ENCODE measurements at regions not wholly inside any gene's neighbourhood (a gene's known extent, or its start where the extent isn't known, plus 50 kb on each side); places are given as distances from the start of the nearest gene placed in this dataset.
"Not testable (repeated sequence)": the region's sequence is repeated elsewhere in the genome, so short reads cannot be mapped to it uniquely, and the experiment has no call there.

DNA sequence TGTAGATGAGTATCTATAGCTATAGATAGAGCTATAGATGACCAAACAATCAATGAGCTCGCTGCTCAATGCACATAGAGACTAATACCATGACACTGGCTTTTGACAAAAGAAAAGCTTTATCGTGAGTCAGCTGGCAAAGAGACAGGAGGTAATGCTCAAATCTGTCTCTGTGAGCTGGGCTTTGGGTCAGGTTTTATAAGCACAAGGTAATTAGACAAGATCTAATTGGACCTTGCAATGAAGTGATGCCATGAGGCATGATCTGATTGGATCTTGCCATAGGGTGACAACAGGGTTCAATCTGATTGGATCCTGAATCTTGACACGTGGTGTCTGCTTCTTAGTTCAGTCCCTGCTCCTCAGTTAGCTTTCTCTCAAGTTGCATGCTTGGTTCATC lies 180.7 kb upstream of the MXRA5 start:
- intact Hi-C loops (cut with DNase I) = no loop called here
- no peak for ATAC-seq
- Histone ChIP-seq H3K9me3 (ENCODE audit: control insufficient read depth, low read length) (no peaks in the 10 kb centered on the region), H3K4me3 (ENCODE audit: low read length) (no peak overlapping the region), H3K4me1 (ENCODE audit: control insufficient read depth, insufficient read depth, low read length) (no peaks in the 10 kb centered on the region), H3K27ac (ENCODE audit: low read length) (no peak overlapping the region), H3K27me3 (ENCODE audit: control insufficient read depth, insufficient read depth) (no peaks in the 10 kb centered on the region)
- no peak for DNase-seq
- WGBS = 74% methylated on average over 3 of the region's 3 CpGs

DNA sequence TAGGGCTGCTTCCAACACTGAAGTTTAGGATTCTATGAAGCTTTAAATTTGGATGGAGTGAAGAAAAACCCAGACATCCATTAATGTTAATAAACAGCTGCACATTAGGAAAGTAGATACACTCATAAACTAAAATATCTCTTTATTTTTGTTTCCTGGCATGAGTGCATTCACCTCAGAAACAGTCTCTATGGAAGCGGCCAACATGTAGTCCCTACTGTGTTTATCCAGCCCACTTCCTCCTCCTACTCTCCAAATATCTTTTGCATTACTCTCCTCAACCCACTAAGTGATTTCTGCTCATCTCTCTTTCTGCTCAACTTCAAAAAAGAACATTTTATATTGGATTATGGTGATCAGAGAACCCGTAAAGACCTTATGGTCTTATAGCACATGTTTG lies 180.3 kb upstream of the MXRA5 start:
- Histone ChIP-seq H3K27me3 (ENCODE audit: control insufficient read depth, insufficient read depth) (no peaks in the 10 kb centered on the region), H3K4me3 (ENCODE audit: low read length) (no peak overlapping the region), H3K27ac (ENCODE audit: low read length) (no peak overlapping the region), H3K4me1 (ENCODE audit: control insufficient read depth, insufficient read depth, low read length) (no peaks in the 10 kb centered on the region), H3K9me3 (ENCODE audit: control insufficient read depth, low read length) (no peaks in the 10 kb centered on the region)
- ATAC-seq (no peak), DNase-seq (no peak)
- intact Hi-C loops (cut with DNase I) = no loop called here
- WGBS = 64% methylated on average over 2 of the region's 2 CpGs

DNA sequence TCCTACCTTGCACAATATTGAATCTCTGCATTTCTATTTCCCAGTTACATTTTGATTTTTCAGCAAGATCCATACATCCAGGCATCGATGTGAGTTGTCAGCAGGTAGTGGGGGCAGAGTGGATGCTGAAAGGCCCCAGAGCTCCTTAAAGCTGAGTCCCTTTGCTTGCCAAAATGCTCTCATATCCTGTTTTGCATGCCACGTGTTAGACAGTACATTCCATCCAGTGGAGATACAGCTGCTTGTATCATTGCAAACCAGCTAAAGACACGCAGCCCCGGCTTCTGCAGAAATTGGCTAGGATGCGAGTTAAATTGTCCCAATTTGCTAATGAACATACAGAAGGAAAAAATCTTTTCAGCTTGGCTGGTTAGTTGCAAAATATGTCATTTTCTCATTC lies 179.6 kb upstream of the MXRA5 start:
- 36% methylated on average over 5 of the region's 5 CpGs for WGBS
- ATAC-seq = no peak
- no peaks in the 10 kb centered on the region for H3K27me3 ChIP-seq (ENCODE audit: control insufficient read depth, insufficient read depth)

DNA sequence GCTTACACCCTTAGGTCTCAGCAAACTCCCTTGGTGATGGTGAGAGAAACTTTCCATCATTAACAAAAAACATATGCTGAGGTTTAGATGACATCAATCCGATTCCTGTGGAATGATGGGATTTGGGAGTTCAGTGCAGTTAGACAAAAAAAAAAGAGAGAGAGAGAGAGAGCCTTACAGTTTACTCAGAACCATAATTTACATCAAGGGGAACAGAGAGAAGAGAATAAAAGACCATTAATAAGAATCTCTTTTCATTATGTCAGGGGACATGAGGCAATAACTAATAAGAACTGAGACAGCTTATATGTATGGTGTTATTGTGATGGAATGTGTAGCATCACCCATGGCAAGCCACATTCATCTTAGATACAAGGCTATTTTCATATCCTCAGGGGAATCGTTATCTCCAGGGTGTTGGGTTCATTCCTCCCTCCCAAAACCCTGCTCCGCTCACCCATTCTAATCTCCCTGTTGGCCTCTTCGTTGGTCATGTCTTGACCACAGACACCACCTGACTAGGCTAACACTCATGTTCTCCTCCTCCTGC lies 175.7 kb upstream of the MXRA5 start:
- no peaks in the 10 kb centered on the region for H3K4me1 ChIP-seq (ENCODE audit: control insufficient read depth, insufficient read depth, low read length)
- no peaks in the 10 kb centered on the region for H3K9me3 ChIP-seq (ENCODE audit: control insufficient read depth, low read length)
- 58% methylated on average over 4 of the region's 4 CpGs for WGBS
- DNase-seq (no peak), ATAC-seq (no peak)
- no peaks in the 10 kb centered on the region for H3K27me3 ChIP-seq (ENCODE audit: control insufficient read depth, insufficient read depth)
- no peak overlapping the region for H3K27ac ChIP-seq (ENCODE audit: low read length)
- no peak overlapping the region for H3K4me3 ChIP-seq (ENCODE audit: low read length)
- intact Hi-C loops (cut with DNase I) = no loop called here

More for the DNA sequence above, 179.6 kb upstream of the MXRA5 start:
- Histone ChIP-seq H3K9me3 (ENCODE audit: control insufficient read depth, low read length) (no peaks in the 10 kb centered on the region), H3K4me3 (ENCODE audit: low read length) (no peak overlapping the region), H3K27ac (ENCODE audit: low read length) (no peak overlapping the region), H3K4me1 (ENCODE audit: control insufficient read depth, insufficient read depth, low read length) (no peaks in the 10 kb centered on the region)
- intact Hi-C loops (cut with DNase I) = no loop called here
- DNase-seq = no peak

DNA sequence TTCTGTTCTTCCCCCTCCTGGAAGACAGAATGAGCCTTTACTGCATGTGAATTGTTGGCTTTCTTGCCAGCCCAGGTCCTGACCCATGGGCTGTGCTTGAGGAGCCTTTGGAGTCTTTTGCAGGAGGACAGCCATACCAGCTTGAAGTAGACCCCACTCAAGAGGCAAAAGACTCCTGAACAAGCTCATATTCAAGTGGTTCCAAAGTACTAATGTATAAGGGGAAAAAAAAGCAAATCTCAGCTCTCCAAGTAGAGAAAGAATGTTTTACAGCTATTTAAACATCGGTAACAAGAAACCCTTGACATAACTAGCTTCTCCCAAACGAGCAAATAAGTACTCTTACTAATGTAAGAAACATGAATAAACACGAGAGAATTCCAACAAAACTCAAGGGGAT lies 174.9 kb upstream of the MXRA5 start:
- WGBS = 46% methylated on average over 3 of the region's 3 CpGs

DNA sequence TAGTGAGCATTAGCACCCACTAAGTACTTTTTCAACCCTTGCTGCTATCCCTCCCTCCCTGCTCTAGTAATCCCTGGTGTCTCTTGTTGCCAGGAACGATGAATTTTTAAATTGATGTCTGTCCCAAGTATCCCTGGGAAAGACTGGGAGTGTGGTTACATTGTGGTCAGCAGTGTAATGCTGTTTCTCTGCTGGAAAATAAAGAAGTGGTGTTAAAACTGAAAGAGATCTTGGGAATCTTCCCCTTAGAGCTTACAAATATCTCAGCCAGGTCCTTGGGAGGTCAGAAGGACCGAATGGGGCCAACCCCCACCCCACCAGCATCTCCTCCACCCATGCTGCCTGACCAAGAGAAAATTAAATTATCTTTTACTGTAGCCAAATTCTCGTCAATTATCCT lies 174.5 kb upstream of the MXRA5 start:
- no peaks in the 10 kb centered on the region for H3K9me3 ChIP-seq (ENCODE audit: control insufficient read depth, low read length)
- no peaks in the 10 kb centered on the region for H3K27me3 ChIP-seq (ENCODE audit: control insufficient read depth, insufficient read depth)
- H3K4me1 ChIP-seq (ENCODE audit: control insufficient read depth, insufficient read depth, low read length) = no peaks in the 10 kb centered on the region
- WGBS = 55% methylated on average over 3 of the region's 3 CpGs
- no peak overlapping the region for H3K4me3 ChIP-seq (ENCODE audit: low read length)
- ATAC-seq (no peak), DNase-seq (no peak)
- H3K27ac ChIP-seq (ENCODE audit: low read length) = no peak overlapping the region
- intact Hi-C loops (cut with DNase I) = no loop called here

More for the DNA sequence above, 174.9 kb upstream of the MXRA5 start:
- DNase-seq (no peak), ATAC-seq (no peak)
- H3K4me1 ChIP-seq (ENCODE audit: control insufficient read depth, insufficient read depth, low read length) = no peaks in the 10 kb centered on the region
- no peak overlapping the region for H3K4me3 ChIP-seq (ENCODE audit: low read length)
- intact Hi-C loops (cut with DNase I) = no loop called here
- no peak overlapping the region for H3K27ac ChIP-seq (ENCODE audit: low read length)
- H3K9me3 ChIP-seq (ENCODE audit: control insufficient read depth, low read length) = no peaks in the 10 kb centered on the region
- no peaks in the 10 kb centered on the region for H3K27me3 ChIP-seq (ENCODE audit: control insufficient read depth, insufficient read depth)

DNA sequence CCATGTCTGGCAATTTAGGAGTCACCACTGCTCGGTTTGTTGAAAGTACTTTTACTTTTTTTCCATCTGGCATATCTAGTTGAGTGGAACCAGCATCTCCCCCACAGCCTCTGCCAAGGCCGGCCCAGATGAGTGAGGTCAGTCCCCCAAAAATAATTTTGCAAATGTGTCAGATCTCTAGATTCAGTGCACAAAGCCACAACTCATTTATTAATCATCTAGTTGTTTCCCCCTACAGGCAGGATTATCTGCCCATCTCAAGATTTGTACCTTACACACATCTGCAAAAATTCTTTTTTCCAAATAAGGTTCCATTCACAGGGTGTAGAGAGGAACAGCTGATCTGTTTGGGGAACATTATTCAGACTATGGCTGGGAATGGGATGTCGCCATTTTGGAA lies 174.0 kb upstream of the MXRA5 start:
- intact Hi-C loops (cut with DNase I) = no loop called here

DNA sequence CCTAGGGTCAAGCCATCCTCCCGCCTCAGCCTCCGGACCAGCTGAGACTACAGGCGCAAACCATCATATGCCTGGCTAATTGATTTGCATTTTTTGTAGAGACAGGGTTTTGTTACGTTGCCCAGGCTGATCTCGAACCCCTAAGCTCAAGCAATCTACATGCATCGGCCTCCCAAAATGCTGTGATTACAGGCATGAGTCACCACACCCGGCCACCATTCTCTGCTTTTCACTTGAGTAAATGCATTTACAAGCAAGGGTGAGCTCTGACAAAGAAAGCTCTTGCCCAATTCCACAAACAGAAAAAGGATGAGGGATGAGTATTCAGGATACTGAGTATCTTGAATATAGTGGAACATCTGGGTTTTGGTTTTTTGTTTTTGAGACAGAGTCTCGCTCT lies 172.9 kb upstream of the MXRA5 start:
- H3K4me3 ChIP-seq (ENCODE audit: low read length); H3K4me1 ChIP-seq (ENCODE audit: control insufficient read depth, insufficient read depth, low read length); H3K27me3 ChIP-seq (ENCODE audit: control insufficient read depth, insufficient read depth); ATAC-seq; DNase-seq; intact Hi-C loops (cut with DNase I); H3K27ac ChIP-seq (ENCODE audit: low read length); H3K9me3 ChIP-seq (ENCODE audit: control insufficient read depth, low read length): not testable (repeated sequence)
- WGBS = 79% methylated on average over 8 of the region's 8 CpGs

More for the DNA sequence above, 174.0 kb upstream of the MXRA5 start:
- DNase-seq (no peak), ATAC-seq (no peak)
- H3K4me3 ChIP-seq (ENCODE audit: low read length) = no peak overlapping the region
- WGBS = 78% methylated on average over 3 of the region's 3 CpGs
- H3K4me1 ChIP-seq (ENCODE audit: control insufficient read depth, insufficient read depth, low read length) = no peaks in the 10 kb centered on the region
- H3K27ac ChIP-seq (ENCODE audit: low read length) = no peak overlapping the region
- H3K9me3 ChIP-seq (ENCODE audit: control insufficient read depth, low read length) = no peaks in the 10 kb centered on the region
- H3K27me3 ChIP-seq (ENCODE audit: control insufficient read depth, insufficient read depth) = no peaks in the 10 kb centered on the region

DNA sequence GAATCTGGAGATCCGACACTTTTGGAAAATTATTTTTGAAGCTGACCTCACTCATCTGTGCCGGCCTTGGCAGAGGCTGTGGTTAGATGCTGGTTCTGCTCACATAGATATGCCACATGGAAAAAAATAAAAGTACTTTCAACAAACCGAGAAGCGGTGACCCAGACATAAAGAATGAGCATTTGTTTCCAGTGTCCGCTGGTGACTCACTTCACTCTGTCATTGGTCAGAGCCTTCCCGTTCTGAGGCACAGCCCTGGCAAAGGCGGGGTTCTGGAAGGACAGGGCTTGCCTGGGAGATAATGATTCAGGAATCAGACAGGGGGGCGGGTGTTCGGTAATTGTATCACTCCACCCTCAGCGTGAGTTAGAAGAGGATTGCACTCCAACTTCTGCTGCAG lies 172.4 kb upstream of the MXRA5 start:
- DNase-seq (peak; percentile 53 to 66 (median 55)), ATAC-seq (peak; percentile 63 to 80)
- Histone ChIP-seq H3K4me1 (ENCODE audit: control insufficient read depth, insufficient read depth, low read length) (no peaks in the 10 kb centered on the region), H3K4me3 (ENCODE audit: low read length) (no peak overlapping the region), H3K27ac (ENCODE audit: low read length) (no peak overlapping the region), H3K27me3 (ENCODE audit: control insufficient read depth, insufficient read depth) (no peaks in the 10 kb centered on the region), H3K9me3 (ENCODE audit: control insufficient read depth, low read length) (no peaks in the 10 kb centered on the region)
- intact Hi-C loops (cut with DNase I) = no loop called here
- WGBS = 55% methylated on average over 10 of the region's 10 CpGs

DNA sequence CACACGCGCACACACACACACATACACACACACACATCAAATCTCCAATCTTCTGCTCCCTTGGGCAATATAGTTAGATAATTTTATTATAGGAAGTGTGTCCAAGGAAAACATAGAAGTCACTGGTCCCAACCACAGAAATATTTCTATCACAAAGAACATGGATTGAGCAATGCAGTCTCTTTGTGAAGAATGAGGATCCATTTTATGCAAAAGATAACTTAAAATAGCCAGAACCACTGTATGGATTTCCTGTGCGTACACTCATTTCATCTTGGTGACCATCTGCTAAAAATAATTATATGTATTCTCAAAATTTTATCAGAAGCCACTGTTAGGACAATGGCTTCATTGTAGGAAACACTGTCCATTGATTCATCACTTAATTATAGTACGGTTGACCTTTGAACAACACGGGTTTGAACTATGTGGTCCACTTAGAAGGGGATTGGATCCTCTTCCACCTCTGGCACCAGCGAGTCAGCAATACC lies 169.6 kb upstream of the MXRA5 start:
- Histone ChIP-seq H3K4me1 (ENCODE audit: control insufficient read depth, insufficient read depth, low read length) (no peaks in the 10 kb centered on the region), H3K9me3 (ENCODE audit: control insufficient read depth, low read length) (no peaks in the 10 kb centered on the region), H3K4me3 (ENCODE audit: low read length) (no peak overlapping the region), H3K27ac (ENCODE audit: low read length) (no peak overlapping the region), H3K27me3 (ENCODE audit: control insufficient read depth, insufficient read depth) (no peaks in the 10 kb centered on the region)
- intact Hi-C loops (cut with DNase I) = no loop called here
- DNase-seq = no peak
- 76% methylated on average over 6 of the region's 6 CpGs for WGBS
- ATAC-seq = no peak

DNA sequence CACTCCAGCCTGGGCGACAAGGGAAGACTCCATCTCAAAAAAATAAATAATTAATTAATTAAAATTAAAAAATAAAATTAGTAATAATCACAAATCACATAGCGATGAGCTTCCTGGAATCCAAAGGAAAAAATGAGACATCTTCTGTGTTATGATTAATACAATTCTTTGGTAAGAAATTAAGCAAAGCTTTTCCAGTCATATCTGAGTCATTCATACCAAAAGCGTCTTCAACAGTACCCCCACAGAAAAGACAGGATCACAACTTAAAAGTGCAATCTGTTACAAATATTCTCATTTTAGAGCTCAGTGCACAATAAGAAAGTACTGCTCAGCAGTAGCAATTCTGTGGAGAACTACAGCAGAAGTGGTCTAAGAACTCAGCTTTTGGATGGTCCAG lies 168.5 kb upstream of the MXRA5 start:
- intact Hi-C loops (cut with DNase I) = no loop called here
- ATAC-seq (no peak), DNase-seq (no peak)
- Histone ChIP-seq H3K4me1 (ENCODE audit: control insufficient read depth, insufficient read depth, low read length) (no peaks in the 10 kb centered on the region), H3K4me3 (ENCODE audit: low read length) (no peak overlapping the region), H3K27me3 (ENCODE audit: control insufficient read depth, insufficient read depth) (no peaks in the 10 kb centered on the region), H3K9me3 (ENCODE audit: control insufficient read depth, low read length) (no peaks in the 10 kb centered on the region), H3K27ac (ENCODE audit: low read length) (no peak overlapping the region)
- 89% methylated on average over 3 of the region's 3 CpGs for WGBS

DNA sequence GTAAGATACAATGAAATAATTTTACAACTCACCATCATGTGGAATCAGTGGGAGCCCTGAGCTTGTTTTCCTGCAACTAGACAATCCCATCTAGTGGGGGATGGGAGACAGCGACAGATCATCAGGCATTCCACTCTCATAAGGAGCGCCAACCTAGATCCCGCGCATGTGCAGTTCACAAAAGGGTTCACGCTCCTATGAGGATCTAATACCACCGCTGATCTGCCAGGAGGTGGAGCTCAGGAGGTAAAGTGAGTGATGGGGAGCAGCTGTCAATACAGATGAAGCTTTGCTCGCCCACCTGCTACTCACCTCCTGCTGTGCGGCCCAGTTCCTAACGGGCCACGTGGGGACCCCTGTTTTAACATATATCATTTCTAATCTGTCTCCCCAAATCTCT lies 165.7 kb upstream of the MXRA5 start:
- ATAC-seq; DNase-seq; intact Hi-C loops (cut with DNase I): not testable (repeated sequence)

More for the DNA sequence above, 165.7 kb upstream of the MXRA5 start:
- not testable (repeated sequence) for H3K4me1 ChIP-seq (ENCODE audit: control insufficient read depth, insufficient read depth, low read length); H3K27me3 ChIP-seq (ENCODE audit: control insufficient read depth, insufficient read depth); H3K27ac ChIP-seq (ENCODE audit: low read length); H3K9me3 ChIP-seq (ENCODE audit: control insufficient read depth, low read length); H3K4me3 ChIP-seq (ENCODE audit: low read length)
- 62% methylated on average over 10 of the region's 10 CpGs for WGBS
